T-helper 1 cell treated with Interleukin-12 subunit alpha and Interleukin-12 subunit beta and Interleukin-4 antibody, amounts not matched to agents 30 ng/mL and 1 ng/mL, for 36 hours (primary cell): ENCODE measurements at regions not wholly inside any gene's neighbourhood (a gene's known extent, or its start where the extent isn't known, plus 50 kb on each side); places are given as distances from the start of the nearest gene placed in this dataset.
"Not testable (repeated sequence)": the region's sequence is repeated elsewhere in the genome, so short reads cannot be mapped to it uniquely, and the experiment has no call there.

Experiments used
- intact Hi-C: fragments of 100-400 bp; cut with micrococcal nuclease; formaldehyde crosslinking; loops from one replicate; pipeline ENCODE4 v1.15.1; 2024

GRCh38 chr12:32010631-32011336 lies 51.6 kb downstream of the RESF1 start:
- intact Hi-C loops: no loop called here

GRCh38 chr12:32012249-32012785 lies 53.1 kb downstream of the RESF1 start:
- intact Hi-C loops: no loop called here

GRCh38 chr12:32015036-32015435 lies 55.8 kb downstream of the RESF1 start:
- intact Hi-C loops: no loop called here

- intact Hi-C loops: no loop called here
These were observed 57.7 kb downstream of the RESF1 start for GRCh38 chr12:32016680-32017482.

- intact Hi-C loops: no loop called here
These were observed 62.1 kb downstream of the RESF1 start for GRCh38 chr12:32021346-32021773.

- intact Hi-C loops: not testable (repeated sequence)
These were observed 63.2 kb downstream of the RESF1 start for GRCh38 chr12:32022387-32022786.

GRCh38 chr12:32023861-32024260 lies 64.6 kb downstream of the RESF1 start:
- intact Hi-C loops: not testable (repeated sequence)

- intact Hi-C loops: no loop called here
These were observed 65.8 kb downstream of the RESF1 start for GRCh38 chr12:32024884-32025592.

GRCh38 chr12:32025906-32026305 lies 66.7 kb downstream of the RESF1 start:
- intact Hi-C loops: loop anchor here (1.0 kb wide), 4 partner anchors 34 to 373 kb away; partner anchors contain the start of gene AMN1

- intact Hi-C loops: no loop called here
These were observed 68.6 kb downstream of the RESF1 start for GRCh38 chr12:32027684-32028365.

GRCh38 chr12:32030151-32030550 lies 70.9 kb downstream of the RESF1 start:
- intact Hi-C loops: no loop called here

GRCh38 chr12:32030676-32031075 lies 71.5 kb downstream of the RESF1 start:
- intact Hi-C loops: no loop called here

GRCh38 chr12:32031109-32031508 lies 71.9 kb downstream of the RESF1 start:
- intact Hi-C loops: no loop called here

GRCh38 chr12:32032205-32032810 lies 73.1 kb downstream of the RESF1 start:
- intact Hi-C loops: no loop called here

- intact Hi-C loops: no loop called here
These were observed 73.2 kb upstream of the BICD1 start for GRCh38 chr12:32033406-32033805.

GRCh38 chr12:32034045-32034444 lies 72.6 kb upstream of the BICD1 start:
- intact Hi-C loops: no loop called here

GRCh38 chr12:32036477-32037263 lies 70.0 kb upstream of the BICD1 start:
- intact Hi-C loops: no loop called here

GRCh38 chr12:32039347-32039746 lies 67.3 kb upstream of the BICD1 start:
- intact Hi-C loops: no loop called here

- intact Hi-C loops: no loop called here
These were observed 66.6 kb upstream of the BICD1 start for GRCh38 chr12:32039917-32040575.
